H1 (cell line): ENCODE measurements at regions not wholly inside any gene's neighbourhood (a gene's known extent, or its start where the extent isn't known, plus 50 kb on each side); places are given as distances from the start of the nearest gene placed in this dataset.

Experiments
- CTCF ChIA-PET: fragments of 300-600 bp; sonication (Branson Sonifier 250); formaldehyde crosslinking; loops from one replicate; lab custom pipeline; 2021; ENCODE audit not compliant: partially characterized antibody; lab: Charles Lee
- POLR2A ChIA-PET: fragments of 300-600 bp; sonication (Branson Sonifier 250); formaldehyde crosslinking; loops from one replicate; lab custom pipeline; 2021; ENCODE audit warnings: inconsistent platforms; ENCODE audit not compliant: partially characterized antibody; lab: Charles Lee
- DNase-seq, 2 experiments: peaks; one replicate each; pipeline versions ENCODE4 v3.0.0 to v3.0.0-alpha.2; 2010 to 2022; ENCODE audit warnings: low spot score in 2 of 2, low read depth in 1 of 2, mixed read lengths in 1 of 2
- FAIRE-seq: peaks from 2 replicates; lab custom pipeline; 2011; peaks lifted over from hg19 to GRCh38; lab: Jason Lieb, UNC
- H2AFZ ChIP-seq: 2 replicates; pipeline ENCODE4 v1.8.1; 2012; ENCODE audit warnings: low read length, inconsistent platforms
- H2AK5ac ChIP-seq: 2 replicates; pipeline ENCODE4 v1.6.1; 2013; ENCODE audit warnings: low read depth, low read length
- H2BK120ac ChIP-seq: replicated peaks from 2 replicates; pipeline ENCODE3; 2013; ENCODE audit warnings: low read depth, low read length, inconsistent platforms
- H2BK12ac ChIP-seq: 2 replicates; pipeline ENCODE4 v1.6.1; 2013; ENCODE audit warnings: low read depth, low read length
- H2BK15ac ChIP-seq: 2 replicates; pipeline ENCODE4 v1.6.1; 2013; ENCODE audit warnings: low read length
- H2BK20ac ChIP-seq: 2 replicates; pipeline ENCODE4 v1.6.1; 2013; ENCODE audit warnings: low read length
- H2BK5ac ChIP-seq: 2 replicates; pipeline ENCODE4 v1.6.1; 2013; ENCODE audit warnings: low read depth, low read length
- H3K14ac ChIP-seq: 2 replicates; pipeline ENCODE4 v1.6.1; 2013; ENCODE audit warnings: inconsistent platforms; ENCODE audit not compliant: insufficient read length
- H3K18ac ChIP-seq: 2 replicates; pipeline ENCODE4 v1.6.1; 2013; ENCODE audit warnings: low read length; ENCODE audit errors: extremely low read depth
- H3K23ac ChIP-seq: 2 replicates; pipeline ENCODE4 v1.6.1; 2013; ENCODE audit warnings: inconsistent platforms; ENCODE audit not compliant: insufficient read length
- H3K23me2 ChIP-seq: 2 replicates; pipeline ENCODE4 v1.6.1; 2013; ENCODE audit warnings: low read depth, low read length
- H3K27ac ChIP-seq: 2 replicates; pipeline ENCODE4 v1.6.1; 2011; ENCODE audit warnings: low read depth, low read length, inconsistent platforms
- H3K27me3 ChIP-seq, 4 experiments: replicated peaks in 1 of 4; 1 replicate in 1 of 4; 2 replicates in 3 of 4; pipeline versions ENCODE4 v1.6.1 to v1.8.1; 2011 to 2013; ENCODE audit warnings: low read length in 3 of 4, mild to moderate bottlenecking in 3 of 4, inconsistent platforms in 2 of 4, mixed read lengths in 2 of 4, moderate library complexity in 1 of 4; ENCODE audit not compliant: control insufficient read depth in 3 of 4, insufficient read depth in 3 of 4; ENCODE audit errors: extremely low read depth in 1 of 4
- H3K36me3 ChIP-seq, 4 experiments: 2 replicates each; pipeline versions ENCODE4 v1.6.1 to v1.8.1; 2011 to 2013; ENCODE audit warnings: mild to moderate bottlenecking in 4 of 4, low read length in 3 of 4, moderate library complexity in 2 of 4, control low read depth in 1 of 4, inconsistent platforms in 1 of 4; ENCODE audit not compliant: insufficient read depth in 4 of 4, control insufficient read depth in 2 of 4
- H3K4ac ChIP-seq: replicated peaks from 2 replicates; pipeline ENCODE3; 2013; ENCODE audit warnings: low read length, low read depth, mixed read lengths, inconsistent platforms; ENCODE audit not compliant: insufficient read length
- H3K4me1 ChIP-seq, 4 experiments: replicated peaks in 1 of 4; 1 replicate in 1 of 4; 2 replicates in 3 of 4; pipeline versions ENCODE4 v1.6.1 to v1.8.1; 2011 to 2013; ENCODE audit warnings: low read length in 3 of 4, inconsistent platforms in 2 of 4, mixed read lengths in 1 of 4; ENCODE audit not compliant: insufficient read depth in 4 of 4, control insufficient read depth in 3 of 4
- H3K4me2 ChIP-seq, 2 experiments: 2 replicates each; pipeline versions ENCODE4 v1.6.1 to v1.8.1; 2011 to 2013; ENCODE audit warnings: low read depth in 2 of 2, low read length in 2 of 2, control low read depth in 1 of 2, inconsistent platforms in 1 of 2, mild to moderate bottlenecking in 1 of 2; ENCODE audit not compliant: insufficient read depth in 1 of 2
- H3K4me3 ChIP-seq, 4 experiments: fragments of 200-600, 300-600 bp in 1 of 4; sonication (generic), shearing (Covaris generic), sonication (Bioruptor Twin) in 1 of 4; 2 replicates each; pipeline versions ENCODE4 v1.5.1 to v1.8.1; 2011 to 2016; ENCODE audit warnings: low read length in 4 of 4, low read depth in 3 of 4, control low read depth in 2 of 4, inconsistent platforms in 2 of 4, mild to moderate bottlenecking in 2 of 4, mixed read lengths in 1 of 4, moderate library complexity in 1 of 4; ENCODE audit not compliant: insufficient read depth in 2 of 4; ENCODE audit errors: extremely low read depth in 1 of 4
- H3K56ac ChIP-seq: replicated peaks from 2 replicates; pipeline ENCODE3; 2013; ENCODE audit warnings: low read depth, mild to moderate bottlenecking, mixed read lengths, low read length, inconsistent platforms; ENCODE audit not compliant: insufficient read length
- H3K79me1 ChIP-seq: 2 replicates; pipeline ENCODE4 v1.6.1; 2013; ENCODE audit warnings: low read depth, low read length, control low read depth
- H3K79me2 ChIP-seq, 2 experiments: 2 replicates each; pipeline versions ENCODE4 v1.6.1 to v1.8.1; 2012 to 2013; ENCODE audit warnings: low read length in 2 of 2, mild to moderate bottlenecking in 2 of 2, inconsistent platforms in 1 of 2; ENCODE audit not compliant: insufficient read depth in 2 of 2, control insufficient read depth in 1 of 2
- H3K9ac ChIP-seq, 4 experiments: replicated peaks in 1 of 4; 1 replicate in 1 of 4; 2 replicates in 3 of 4; pipeline versions ENCODE4 v1.6.1 to v1.8.1; 2011 to 2013; ENCODE audit warnings: low read depth in 3 of 4, low read length in 3 of 4, control low read depth in 2 of 4, mild to moderate bottlenecking in 2 of 4, moderate library complexity in 2 of 4, inconsistent platforms in 1 of 4; ENCODE audit errors: extremely low read depth in 1 of 4
- H3K9me3 ChIP-seq, 2 experiments: 2 replicates each; pipeline versions ENCODE4 v1.6.1 to v1.8.1; 2012 to 2013; ENCODE audit warnings: mild to moderate bottlenecking in 2 of 2, moderate library complexity in 2 of 2, control low read depth in 1 of 2, inconsistent platforms in 1 of 2, low read depth in 1 of 2, low read length in 1 of 2, mixed read lengths in 1 of 2; ENCODE audit not compliant: insufficient read depth in 2 of 2
- H4K20me1 ChIP-seq, 2 experiments: replicated peaks in 1 of 2; 2 replicates each; pipeline versions ENCODE3 to v1.8.1; 2011 to 2013; ENCODE audit warnings: inconsistent platforms in 2 of 2, low read length in 2 of 2, mild to moderate bottlenecking in 1 of 2; ENCODE audit not compliant: insufficient read depth in 2 of 2, control insufficient read depth in 1 of 2
- H4K5ac ChIP-seq: 2 replicates; pipeline ENCODE4 v1.6.1; 2013; ENCODE audit warnings: low read length, low read depth, mixed read lengths, inconsistent platforms; ENCODE audit not compliant: insufficient read length
- H4K8ac ChIP-seq: 2 replicates; pipeline ENCODE4 v1.8.0; 2013; ENCODE audit warnings: mild to moderate bottlenecking, moderate library complexity, low read length, inconsistent platforms; ENCODE audit not compliant: insufficient read depth; ENCODE audit errors: extremely low read depth
- H4K91ac ChIP-seq: replicated peaks from 2 replicates; pipeline ENCODE3; 2013; ENCODE audit warnings: low read length, mixed read lengths, inconsistent platforms; ENCODE audit not compliant: insufficient read length
- BCL11A ChIP-seq, 2 experiments: IDR thresholded peaks; one replicate each; pipeline ENCODE4 v1.6.1; 2011; ENCODE audit warnings: low read depth in 2 of 2, low read length in 2 of 2, mild to moderate bottlenecking in 2 of 2
- GABPA ChIP-seq: IDR thresholded peaks from 2 replicates; pipeline ENCODE4 v1.6.1; 2011; ENCODE audit warnings: mild to moderate bottlenecking, low read length, moderate library complexity, borderline replicate concordance; ENCODE audit not compliant: insufficient read depth
- KDM1A ChIP-seq: fragments of 200-600, 300-600 bp; sonication (generic); IDR thresholded peaks from 2 replicates; pipeline ENCODE4 v1.7.1; 2016; ENCODE audit warnings: mild to moderate bottlenecking, low read length, borderline replicate concordance
- KDM4A ChIP-seq: IDR thresholded peaks from one replicate; pipeline ENCODE4 v1.7.1; 2012; ENCODE audit warnings: low read depth, mild to moderate bottlenecking, moderate library complexity, low read length, inconsistent platforms; ENCODE audit not compliant: severe bottlenecking
- NANOG ChIP-seq: IDR thresholded peaks from 2 replicates; pipeline ENCODE4 v1.6.1; 2011; ENCODE audit warnings: low read length, low read depth, mild to moderate bottlenecking, inconsistent platforms; ENCODE audit not compliant: insufficient read depth, poor library complexity, severe bottlenecking
- POLR2AphosphoS5 ChIP-seq: IDR thresholded peaks from 2 replicates; pipeline ENCODE4 v1.6.1; 2011; ENCODE audit warnings: low read depth, low read length
- POU5F1 ChIP-seq: IDR thresholded peaks from 2 replicates; pipeline ENCODE4 v1.6.1; 2011; ENCODE audit warnings: low read depth, mild to moderate bottlenecking, low read length, moderate library complexity
- RBBP5 ChIP-seq: IDR thresholded peaks from 2 replicates; pipeline ENCODE4 v1.7.1; 2012; ENCODE audit warnings: low read depth, mild to moderate bottlenecking, inconsistent platforms, low read length, moderate library complexity, borderline replicate concordance
- RXRA ChIP-seq: IDR thresholded peaks from 2 replicates; pipeline ENCODE4 v1.6.1; 2011; ENCODE audit warnings: low read depth, mild to moderate bottlenecking, low read length, moderate library complexity; ENCODE audit not compliant: insufficient read depth
- SAP30 ChIP-seq: fragments of 300-600 bp; sonication (generic); IDR thresholded peaks from 2 replicates; pipeline ENCODE4 v1.7.1; 2012; ENCODE audit warnings: low read length, moderate library complexity, mild to moderate bottlenecking, inconsistent platforms; ENCODE audit not compliant: insufficient read depth, insufficient replicate concordance
- SIN3A ChIP-seq, 2 experiments: IDR thresholded peaks in 1 of 2; conservative IDR thresholded peaks in 1 of 2; 2 replicates each; pipeline ENCODE4 v1.6.1; 2011 to 2012; ENCODE audit warnings: low read length in 2 of 2, improper control_type of control experiment in 1 of 2, low read depth in 1 of 2, mild to moderate bottlenecking in 1 of 2
- ZNF274 ChIP-seq: IDR thresholded peaks from 2 replicates; pipeline ENCODE4 v1.7.0; 2012; ENCODE audit warnings: low read length, borderline replicate concordance; ENCODE audit errors: extremely low read depth
- WGBS, 2 experiments: shearing (Covaris generic) in 1 of 2; methylation state at CpG; one replicate each; pipeline versions ENCODE4 v1.1.6 to v1.1.7; 2013 to 2015; ENCODE audit warnings: low lambda C conversion rate in 2 of 2, mixed read lengths in 2 of 2, inconsistent platforms in 1 of 2, low coverage in 1 of 2, missing lambda C conversion rate in 1 of 2; ENCODE audit not compliant: insufficient replicate concordance in 2 of 2, insufficient coverage in 1 of 2, insufficient read length in 1 of 2; ENCODE audit errors: extremely low coverage in 1 of 2, missing lambda C conversion rate in 1 of 2; 5-methylcytosine and 5-hydroxymethylcytosine counted together
- TF ChIP-seq, protein P1 (sequence below): IDR thresholded peaks from 2 replicates; pipeline ENCODE4 v1.6.1; 2012; ENCODE audit warnings: inconsistent platforms
- TF ChIP-seq, protein P2 (sequence below): IDR thresholded peaks from 2 replicates; pipeline ENCODE4 v1.6.1; 2012; ENCODE audit warnings: inconsistent platforms

DNA sequence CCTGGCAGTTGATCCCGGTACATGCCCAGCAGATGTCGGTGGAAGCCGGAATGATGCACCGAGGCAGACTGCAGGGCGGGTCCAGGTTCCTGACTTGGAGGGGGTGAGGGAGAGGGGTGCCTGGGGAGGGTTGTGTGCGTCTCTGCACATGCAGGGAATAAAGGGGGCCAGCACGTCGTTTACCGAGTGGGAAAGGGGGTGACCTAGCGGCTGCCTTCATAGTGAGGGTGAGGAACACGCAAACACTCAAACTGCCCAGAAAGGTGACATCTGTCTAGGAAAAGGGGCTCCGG is 801.7 kb downstream of the TBC1D22A start:
- DNase-seq (no peak), FAIRE-seq (no peak)
- no peak overlapping the region for H3K23ac ChIP-seq
- no peak overlapping the region for H2AK5ac ChIP-seq
- no peak overlapping the region for H3K4ac ChIP-seq
- POLR2A ChIA-PET: no interaction called here
- no peaks in the 10 kb centered on the region for H3K36me3 ChIP-seq
- no peaks in the 10 kb centered on the region for H3K79me1 ChIP-seq
- H3K4me3 ChIP-seq: no peak overlapping the region
- no peak overlapping the region for H3K14ac ChIP-seq
- no peak overlapping the region for H4K91ac ChIP-seq
- CTCF ChIA-PET: no interaction called here
- H3K79me2 ChIP-seq: no peaks in the 10 kb centered on the region
- no peak overlapping the region for H2BK15ac ChIP-seq
- no peak overlapping the region for H2AFZ ChIP-seq
- H3K27ac ChIP-seq: no peak overlapping the region
- no peak overlapping the region for H2BK12ac ChIP-seq
- H3K56ac ChIP-seq: no peak overlapping the region
- H3K18ac ChIP-seq: no peak overlapping the region
- no peak overlapping the region for H3K4me2 ChIP-seq
- peaks cover 73 to 87% of the 10 kb centered on the region in 2 experiments for H3K9me3 ChIP-seq
- H3K9ac ChIP-seq: no peak overlapping the region
- H4K8ac ChIP-seq: no peak overlapping the region
- H3K23me2 ChIP-seq: no peaks in the 10 kb centered on the region
- H3K4me1 ChIP-seq: no peaks in the 10 kb centered on the region
- H4K20me1 ChIP-seq: no peaks in the 10 kb centered on the region
- no peak overlapping the region for H4K5ac ChIP-seq
- H2BK20ac ChIP-seq: no peak overlapping the region
- WGBS, 2 experiments: 95% methylated on average over 12 of the region's 12 CpGs; no CpG with 5 or more reads in 1 of the 2 experiments
- no peak overlapping the region for H2BK120ac ChIP-seq
- no peaks in the 10 kb centered on the region for H3K27me3 ChIP-seq
- H2BK5ac ChIP-seq: no peak overlapping the region
- TF ChIP-seq RBBP5: no peak
- TF ChIP-seq GABPA: no peak
- no peak for TF ChIP-seq KDM1A
- TF ChIP-seq, protein P1, sequence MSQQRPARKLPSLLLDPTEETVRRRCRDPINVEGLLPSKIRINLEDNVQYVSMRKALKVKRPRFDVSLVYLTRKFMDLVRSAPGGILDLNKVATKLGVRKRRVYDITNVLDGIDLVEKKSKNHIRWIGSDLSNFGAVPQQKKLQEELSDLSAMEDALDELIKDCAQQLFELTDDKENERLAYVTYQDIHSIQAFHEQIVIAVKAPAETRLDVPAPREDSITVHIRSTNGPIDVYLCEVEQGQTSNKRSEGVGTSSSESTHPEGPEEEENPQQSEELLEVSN: no peak
- no peak for TF ChIP-seq SAP30
- TF ChIP-seq, protein P2, sequence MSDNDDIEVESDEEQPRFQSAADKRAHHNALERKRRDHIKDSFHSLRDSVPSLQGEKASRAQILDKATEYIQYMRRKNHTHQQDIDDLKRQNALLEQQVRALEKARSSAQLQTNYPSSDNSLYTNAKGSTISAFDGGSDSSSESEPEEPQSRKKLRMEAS: no peak
- no peak for TF ChIP-seq ZNF274
- TF ChIP-seq BCL11A (IDR thresholded peaks at IDR 0.05; ENCODE audit: low read depth in 2 of 2, low read length in 2 of 2): no peak
- TF ChIP-seq POLR2AphosphoS5: no peak
- no peak for TF ChIP-seq NANOG
- no peak for TF ChIP-seq SIN3A (conservative IDR thresholded peaks at IDR 0.05 in 1 of 2, IDR thresholded peaks at IDR 0.05 in 1 of 2; ENCODE audit: low read depth in 1 of 2, low read length in 2 of 2)
- TF ChIP-seq POU5F1: no peak
- no peak for TF ChIP-seq KDM4A
- no peak for TF ChIP-seq RXRA
